HepG2 (cell line): ENCODE measurements at regions not wholly inside any gene's neighbourhood (a gene's known extent, or its start where the extent isn't known, plus 50 kb on each side); places are given as distances from the start of the nearest gene placed in this dataset.

ENCODE experiments used
- ATAC-seq: fragments of 200-7000 bp; cut with Tn5 transposase; 3 replicates; pipeline ENCODE4 v1.9.1; 2020; ENCODE audit warnings: mild to moderate bottlenecking, moderate library complexity
- BruUV-seq: library from RNA; stranded (reverse); fragments of 400-500 nt; replicated peaks from 2 replicates; lab custom pipeline; 2021; lab: Mats Ljungman, UMichigan
- CTCF ChIA-PET: fragments of 300-600 bp; formaldehyde crosslinking; extraction: SDS; loops from one replicate; lab custom pipeline; 2021; ENCODE audit warnings: low total read pairs, inconsistent platforms, low intra/inter-chr PET ratio; lab: Yijun Ruan, JAX
- POLR2A ChIA-PET: fragments of 350-600 bp; sonication (Branson Sonifier 250); formaldehyde crosslinking; loops from one replicate; lab custom pipeline; 2020; ENCODE audit warnings: antibody characterized with exemption, inconsistent platforms; lab: Yijun Ruan, JAX
- DNase-seq: peaks from one replicate; pipeline ENCODE4 v3.0.0-alpha.2; 2015; ENCODE audit warnings: low spot score
- FAIRE-seq: peaks from 3 replicates; lab custom pipeline; 2011; peaks lifted over from hg19 to GRCh38; lab: Jason Lieb, UNC
- H2AFZ ChIP-seq: one replicate; pipeline ENCODE4 v1.6.1; 2011; ENCODE audit warnings: low read length, inconsistent platforms
- H3K27ac ChIP-seq: fragments of 300-600 bp; 3 replicates; pipeline ENCODE4 v1.8.0; 2011; ENCODE audit warnings: mixed run types, mild to moderate bottlenecking, mixed read lengths, low read length, inconsistent platforms; ENCODE audit not compliant: insufficient read depth; ENCODE audit errors: extremely low read length
- H3K27me3 ChIP-seq, 2 experiments: fragments of 200-600 bp in 1 of 2; 2 replicates in 1 of 2; 3 replicates in 1 of 2; pipeline versions ENCODE4 v1.6.0 to v1.8.0; 2011; ENCODE audit warnings: low read length in 2 of 2, mild to moderate bottlenecking in 2 of 2, moderate library complexity in 2 of 2, inconsistent platforms in 1 of 2; ENCODE audit not compliant: insufficient read depth in 2 of 2, control insufficient read depth in 1 of 2
- H3K36me3 ChIP-seq, 2 experiments: fragments of 200-600 bp in 1 of 2; replicated peaks in 1 of 2; 2 replicates in 1 of 2; 3 replicates in 1 of 2; pipeline versions ENCODE4 v1.5.1 to v1.8.0; 2011; ENCODE audit warnings: low read length in 2 of 2, inconsistent platforms in 1 of 2; ENCODE audit not compliant: insufficient read depth in 2 of 2, control insufficient read depth in 1 of 2
- H3K4me1 ChIP-seq: 2 replicates; pipeline ENCODE4 v1.5.1; 2012; ENCODE audit warnings: low read length, inconsistent platforms; ENCODE audit not compliant: insufficient read depth
- H3K4me2 ChIP-seq: 2 replicates; pipeline ENCODE4 v1.6.0; 2011; ENCODE audit warnings: low read depth, low read length, inconsistent platforms
- H3K4me3 ChIP-seq, 3 experiments: fragments of 200-600 bp in 1 of 3; sonication (generic), shearing (Covaris generic) in 1 of 3; replicated peaks in 1 of 3; 2 replicates each; pipeline ENCODE4 v1.5.1; 2011 to 2016; ENCODE audit warnings: low read length in 3 of 3, inconsistent platforms in 2 of 3, low read depth in 2 of 3, mild to moderate bottlenecking in 2 of 3, control low read depth in 1 of 3, mixed read lengths in 1 of 3; ENCODE audit not compliant: insufficient read depth in 1 of 3
- H3K79me2 ChIP-seq: one replicate; pipeline ENCODE4 v1.6.1; 2011; ENCODE audit warnings: low read length, inconsistent platforms; ENCODE audit not compliant: insufficient read depth
- H3K9ac ChIP-seq: 2 replicates; pipeline ENCODE4 v1.6.0; 2011; ENCODE audit warnings: mild to moderate bottlenecking, low read depth, low read length, inconsistent platforms; ENCODE audit not compliant: insufficient read depth
- H3K9me3 ChIP-seq: 2 replicates; pipeline ENCODE4 v1.5.1; 2012; ENCODE audit warnings: mild to moderate bottlenecking, low read length
- H4K20me1 ChIP-seq: 2 replicates; pipeline ENCODE4 v1.6.0; 2011; ENCODE audit warnings: inconsistent platforms, mild to moderate bottlenecking, low read length, moderate library complexity; ENCODE audit not compliant: insufficient read depth
- CEBPG ChIP-seq: IDR thresholded peaks from 2 replicates; pipeline ENCODE4 v1.6.1; 2016
- CHCHD3 ChIP-seq: sonication (generic); formaldehyde crosslinking; IDR thresholded peaks from 2 replicates; pipeline ENCODE4 v1.8.0; 2022; ENCODE audit warnings: mild to moderate bottlenecking, missing genetic modification reagents, moderate library complexity
- ESRRA ChIP-seq: sonication (generic); formaldehyde crosslinking; IDR thresholded peaks from 2 replicates; pipeline ENCODE4 v1.5.1; 2020; ENCODE audit warnings: mild to moderate bottlenecking, low read depth, missing genetic modification reagents
- HNRNPH1 ChIP-seq: fragments of 200-400 bp; formaldehyde crosslinking; optimal IDR thresholded peaks from 2 replicates; pipeline ENCODE3; 2017; ENCODE audit warnings: mild to moderate bottlenecking, low read depth, low read length
- PPARG ChIP-seq: conservative IDR thresholded peaks from 2 replicates; pipeline ENCODE4 v1.6.1; 2016; ENCODE audit warnings: missing biosample characterization, missing genetic modification reagents
- YEATS4 ChIP-seq: sonication (generic); formaldehyde crosslinking; IDR thresholded peaks from 2 replicates; pipeline ENCODE4 v1.4.0; 2020; ENCODE audit warnings: missing genetic modification reagents, borderline replicate concordance
- ZBTB38 ChIP-seq: sonication (generic); formaldehyde crosslinking; IDR thresholded peaks from 2 replicates; pipeline ENCODE4 v1.5.1; 2020; ENCODE audit warnings: mild to moderate bottlenecking, missing genetic modification reagents
- ZNF670 ChIP-seq: sonication (generic); formaldehyde crosslinking; IDR thresholded peaks from 2 replicates; pipeline ENCODE4 v1.8.0; 2022; ENCODE audit warnings: mild to moderate bottlenecking, missing genetic modification reagents, borderline replicate concordance
- ZNF709 ChIP-seq: sonication (generic); formaldehyde crosslinking; IDR thresholded peaks from 2 replicates; pipeline ENCODE4 v1.5.0; 2020; ENCODE audit warnings: mild to moderate bottlenecking, missing genetic modification reagents
- ZSCAN12 ChIP-seq: sonication (generic); formaldehyde crosslinking; IDR thresholded peaks from 2 replicates; pipeline ENCODE4 v1.9.0; 2021; ENCODE audit warnings: mild to moderate bottlenecking, missing genetic modification reagents
- WGBS: methylation state at CpG from one replicate; pipeline ENCODE4 v1.1.6; 2017; ENCODE audit warnings: low lambda C conversion rate; 5-methylcytosine and 5-hydroxymethylcytosine counted together
- in situ Hi-C: cut with HindIII; loops from 2 replicates; pipeline ENCODE4 v1.10.0; 2017; ENCODE audit warnings: low pct_unique_long_range_greater_than_20kb; ENCODE audit not compliant: extremely low pct_ligation_motif_present
- intact Hi-C: fragments of 100-400 bp; cut with micrococcal nuclease; formaldehyde crosslinking; loops from one replicate; pipeline ENCODE4 v1.10.0; 2022; ENCODE audit not compliant: unreplicated experiment
- TF ChIP-seq, protein P1 (sequence below): sonication (generic); formaldehyde crosslinking; IDR thresholded peaks from 2 replicates; pipeline ENCODE4 v1.5.1; 2020; ENCODE audit warnings: mild to moderate bottlenecking, missing genetic modification reagents
- TF ChIP-seq, protein P2 (sequence below): sonication (generic); formaldehyde crosslinking; IDR thresholded peaks from 2 replicates; pipeline ENCODE4 v1.8.0; 2022; ENCODE audit warnings: mild to moderate bottlenecking, missing genetic modification reagents
- TF ChIP-seq, protein P3 (sequence below): sonication (generic); formaldehyde crosslinking; IDR thresholded peaks from 2 replicates; pipeline ENCODE4 v1.5.0; 2020; ENCODE audit warnings: missing genetic modification reagents, mild to moderate bottlenecking, borderline replicate concordance
- TF ChIP-seq, protein P4 (sequence below): IDR thresholded peaks from 2 replicates; pipeline ENCODE4 v1.6.1; 2016; ENCODE audit warnings: missing compliant biosample characterization, missing genetic modification reagents, borderline replicate concordance
- TF ChIP-seq, protein P5 (sequence below): sonication (generic); formaldehyde crosslinking; IDR thresholded peaks from 2 replicates; pipeline ENCODE4 v1.4.0; 2020; ENCODE audit warnings: low read depth, mild to moderate bottlenecking, missing genetic modification reagents
- TF ChIP-seq, protein P6 (sequence below): sonication (generic); formaldehyde crosslinking; IDR thresholded peaks from 2 replicates; pipeline ENCODE4 v1.4.0; 2020; ENCODE audit warnings: missing genetic modification reagents; ENCODE audit errors: not compliant biosample characterization

DNA sequence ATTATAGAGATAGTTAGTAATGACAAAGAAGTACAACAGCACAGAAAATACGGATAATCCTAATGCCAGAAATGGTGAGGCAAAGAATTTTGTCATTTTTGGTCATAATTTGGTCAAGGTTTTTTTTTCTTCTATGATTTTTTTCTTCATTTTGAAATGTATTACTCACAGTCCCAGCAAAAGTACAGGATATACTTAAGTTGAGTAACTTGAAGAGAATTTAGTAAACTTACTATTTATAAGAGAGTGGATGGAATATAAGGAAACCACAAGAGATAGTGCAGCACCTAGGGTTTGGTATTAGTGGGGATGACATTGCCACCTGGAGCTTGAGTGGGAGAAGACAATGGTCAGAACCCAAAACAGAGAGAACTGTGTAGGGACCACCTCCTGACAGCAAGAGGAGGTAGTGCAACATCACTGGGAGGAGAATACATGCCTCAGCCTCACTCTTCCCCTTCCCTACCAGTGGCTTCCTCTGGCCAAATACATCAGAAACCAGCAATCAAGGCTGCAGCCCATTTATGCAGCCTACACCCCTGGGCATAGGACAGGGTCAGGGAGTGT is 434.5 kb upstream of the TRPC7 start (continued):
- TF ChIP-seq, protein P1, sequence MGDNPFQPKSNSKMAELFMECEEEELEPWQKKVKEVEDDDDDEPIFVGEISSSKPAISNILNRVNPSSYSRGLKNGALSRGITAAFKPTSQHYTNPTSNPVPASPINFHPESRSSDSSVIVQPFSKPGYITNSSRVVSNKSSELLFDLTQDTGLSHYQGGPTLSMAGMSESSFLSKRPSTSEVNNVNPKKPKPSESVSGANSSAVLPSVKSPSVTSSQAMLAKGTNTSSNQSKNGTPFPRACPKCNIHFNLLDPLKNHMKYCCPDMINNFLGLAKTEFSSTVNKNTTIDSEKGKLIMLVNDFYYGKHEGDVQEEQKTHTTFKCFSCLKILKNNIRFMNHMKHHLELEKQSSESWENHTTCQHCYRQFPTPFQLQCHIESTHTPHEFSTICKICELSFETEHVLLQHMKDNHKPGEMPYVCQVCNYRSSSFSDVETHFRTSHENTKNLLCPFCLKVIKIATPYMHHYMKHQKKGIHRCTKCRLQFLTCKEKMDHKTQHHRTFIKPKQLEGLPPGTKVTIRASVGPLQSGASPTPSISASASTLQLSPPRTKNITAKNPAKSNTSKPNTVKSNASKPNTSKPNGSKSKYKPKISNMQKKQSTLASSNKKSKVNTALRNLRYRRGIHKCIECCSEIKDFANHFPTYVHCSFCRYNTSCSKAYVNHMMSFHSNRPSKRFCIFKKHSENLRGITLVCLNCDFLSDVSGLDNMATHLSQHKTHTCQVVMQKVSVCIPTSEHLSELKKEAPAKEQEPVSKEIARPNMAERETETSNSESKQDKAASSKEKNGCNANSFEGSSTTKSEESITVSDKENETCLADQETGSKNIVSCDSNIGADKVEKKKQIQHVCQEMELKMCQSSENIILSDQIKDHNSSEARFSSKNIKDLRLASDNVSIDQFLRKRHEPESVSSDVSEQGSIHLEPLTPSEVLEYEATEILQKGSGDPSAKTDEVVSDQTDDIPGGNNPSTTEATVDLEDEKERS (CRISPR knock-in tag), result no peak
- TF ChIP-seq CHCHD3 (CRISPR knock-in tag) (no peak), YEATS4 (CRISPR knock-in tag) (no peak), ZSCAN12 (CRISPR knock-in tag) (no peak), ZNF670 (no peak), HNRNPH1 (no peak)
- TF ChIP-seq, protein P2, sequence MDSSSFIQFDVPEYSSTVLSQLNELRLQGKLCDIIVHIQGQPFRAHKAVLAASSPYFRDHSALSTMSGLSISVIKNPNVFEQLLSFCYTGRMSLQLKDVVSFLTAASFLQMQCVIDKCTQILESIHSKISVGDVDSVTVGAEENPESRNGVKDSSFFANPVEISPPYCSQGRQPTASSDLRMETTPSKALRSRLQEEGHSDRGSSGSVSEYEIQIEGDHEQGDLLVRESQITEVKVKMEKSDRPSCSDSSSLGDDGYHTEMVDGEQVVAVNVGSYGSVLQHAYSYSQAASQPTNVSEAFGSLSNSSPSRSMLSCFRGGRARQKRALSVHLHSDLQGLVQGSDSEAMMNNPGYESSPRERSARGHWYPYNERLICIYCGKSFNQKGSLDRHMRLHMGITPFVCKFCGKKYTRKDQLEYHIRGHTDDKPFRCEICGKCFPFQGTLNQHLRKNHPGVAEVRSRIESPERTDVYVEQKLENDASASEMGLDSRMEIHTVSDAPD, result no peak

DNA sequence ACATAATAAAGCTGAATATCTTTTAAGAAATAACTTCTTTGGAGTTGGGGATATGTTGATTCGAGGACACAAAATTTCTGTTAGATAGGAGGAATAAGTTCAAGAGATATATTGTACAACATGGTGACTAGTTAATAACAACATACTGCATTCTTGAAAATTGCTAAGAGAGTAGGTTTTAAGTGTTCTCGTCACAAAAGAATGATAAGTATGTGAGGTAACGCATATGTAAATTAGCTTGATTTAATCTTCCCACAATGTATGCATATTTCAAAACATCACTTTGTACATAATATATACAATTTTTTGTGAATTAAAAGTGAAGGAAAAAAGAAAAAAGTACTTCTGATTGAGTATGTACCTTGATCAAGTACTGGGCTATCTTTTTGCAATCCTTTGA is 428.0 kb upstream of the TRPC7 start:
- Histone ChIP-seq H4K20me1 (no peaks in the 10 kb centered on the region), H3K79me2 (no peaks in the 10 kb centered on the region), H3K4me2 (no peak overlapping the region), H3K9ac (no peak overlapping the region), H2AFZ (no peak overlapping the region), H3K4me3 (no peak overlapping the region), H3K27ac (no peak overlapping the region), H3K4me1 (no peaks in the 10 kb centered on the region), H3K27me3 (peaks cover 0 to 1% of the 10 kb centered on the region in 2 experiments; a peak in 1 of 5 replicates), H3K36me3 (no peaks in the 10 kb centered on the region), H3K9me3 (no peaks in the 10 kb centered on the region)
- no peak for FAIRE-seq
- ChIA-PET POLR2A (no interaction called here), CTCF (no interaction called here)
- in situ Hi-C loops (no loop called here), intact Hi-C loops (no loop called here)
- ATAC-seq, result no peak
- BruUV-seq, result no TSS peak
- no peak for DNase-seq
- WGBS, result 30% methylated on average over 3 of the region's 3 CpGs
- TF ChIP-seq CEBPG (CRISPR knock-in tag), result no peak
- TF ChIP-seq, protein P3, sequence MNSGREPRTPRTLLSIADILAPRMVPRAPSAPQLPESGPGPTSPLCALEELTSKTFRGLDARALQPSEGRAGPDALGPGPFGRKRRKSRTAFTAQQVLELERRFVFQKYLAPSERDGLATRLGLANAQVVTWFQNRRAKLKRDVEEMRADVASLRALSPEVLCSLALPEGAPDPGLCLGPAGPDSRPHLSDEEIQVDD (CRISPR knock-in tag), result no peak
- no peak for TF ChIP-seq PPARG (CRISPR knock-in tag)
- TF ChIP-seq ZBTB38 (CRISPR knock-in tag), result no peak
- TF ChIP-seq, protein P4, sequence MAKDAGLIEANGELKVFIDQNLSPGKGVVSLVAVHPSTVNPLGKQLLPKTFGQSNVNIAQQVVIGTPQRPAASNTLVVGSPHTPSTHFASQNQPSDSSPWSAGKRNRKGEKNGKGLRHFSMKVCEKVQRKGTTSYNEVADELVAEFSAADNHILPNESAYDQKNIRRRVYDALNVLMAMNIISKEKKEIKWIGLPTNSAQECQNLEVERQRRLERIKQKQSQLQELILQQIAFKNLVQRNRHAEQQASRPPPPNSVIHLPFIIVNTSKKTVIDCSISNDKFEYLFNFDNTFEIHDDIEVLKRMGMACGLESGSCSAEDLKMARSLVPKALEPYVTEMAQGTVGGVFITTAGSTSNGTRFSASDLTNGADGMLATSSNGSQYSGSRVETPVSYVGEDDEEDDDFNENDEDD, result no peak
- no peak for TF ChIP-seq ZNF709 (CRISPR knock-in tag)
- TF ChIP-seq, protein P5, sequence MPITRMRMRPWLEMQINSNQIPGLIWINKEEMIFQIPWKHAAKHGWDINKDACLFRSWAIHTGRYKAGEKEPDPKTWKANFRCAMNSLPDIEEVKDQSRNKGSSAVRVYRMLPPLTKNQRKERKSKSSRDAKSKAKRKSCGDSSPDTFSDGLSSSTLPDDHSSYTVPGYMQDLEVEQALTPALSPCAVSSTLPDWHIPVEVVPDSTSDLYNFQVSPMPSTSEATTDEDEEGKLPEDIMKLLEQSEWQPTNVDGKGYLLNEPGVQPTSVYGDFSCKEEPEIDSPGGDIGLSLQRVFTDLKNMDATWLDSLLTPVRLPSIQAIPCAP (CRISPR knock-in tag), result no peak
- TF ChIP-seq, protein P6, sequence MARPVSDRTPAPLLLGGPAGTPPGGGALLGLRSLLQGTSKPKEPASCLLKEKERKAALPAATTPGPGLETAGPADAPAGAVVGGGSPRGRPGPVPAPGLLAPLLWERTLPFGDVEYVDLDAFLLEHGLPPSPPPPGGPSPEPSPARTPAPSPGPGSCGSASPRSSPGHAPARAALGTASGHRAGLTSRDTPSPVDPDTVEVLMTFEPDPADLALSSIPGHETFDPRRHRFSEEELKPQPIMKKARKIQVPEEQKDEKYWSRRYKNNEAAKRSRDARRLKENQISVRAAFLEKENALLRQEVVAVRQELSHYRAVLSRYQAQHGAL (CRISPR knock-in tag), result no peak
- TF ChIP-seq ESRRA (CRISPR knock-in tag), result no peak
